ENCODE measurements at regions not wholly inside any gene's neighbourhood (a gene's known extent, or its start where the extent isn't known, plus 50 kb on each side); places are given as distances from the start of the nearest gene placed in this dataset.

- TF ChIP-seq CTCF (IDR thresholded peaks at IDR 0.05; ENCODE audit: low read depth, low read length) (no peak), EZH2phosphoT487 (IDR thresholded peaks at IDR 0.05; ENCODE audit: low read depth) (no peak)
These were observed 178.5 kb downstream of the MACC1 start for GRCh38 chr7:20038676-20039075.

All from OCI-LY3 (cell line).